Ecto neural progenitor cell (in vitro differentiated cells): ENCODE measurements at regions not wholly inside any gene's neighbourhood (a gene's known extent, or its start where the extent isn't known, plus 50 kb on each side); places are given as distances from the start of the nearest gene placed in this dataset.
"Not testable (repeated sequence)": the region's sequence is repeated elsewhere in the genome, so short reads cannot be mapped to it uniquely, and the experiment has no call there.

ENCODE experiments used
- DNase-seq: peaks from one replicate; pipeline ENCODE4 v3.0.0-alpha.2; 2018; ENCODE audit warnings: low spot score

DNA sequence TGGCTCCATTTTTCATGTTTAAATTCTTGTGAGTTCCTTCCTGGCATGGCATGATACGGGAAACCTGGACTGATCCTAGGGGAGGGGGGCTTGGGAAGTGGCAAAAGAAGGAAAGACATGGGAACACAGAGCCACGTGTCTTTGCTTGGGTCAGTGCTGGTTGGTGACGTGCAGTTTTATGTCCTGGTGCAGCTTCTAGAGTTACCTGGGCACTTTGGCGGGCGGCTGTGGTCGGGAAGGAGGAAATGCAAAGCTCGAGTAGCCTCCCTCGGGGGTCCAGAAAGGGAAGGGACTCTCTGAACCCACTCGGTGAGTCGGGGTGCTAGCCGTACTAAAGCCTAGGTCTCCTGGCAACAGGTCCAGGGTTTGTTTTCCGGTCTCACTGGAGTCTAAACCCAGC lies 94.6 kb downstream of the APOB start:
- no peak for DNase-seq

DNA sequence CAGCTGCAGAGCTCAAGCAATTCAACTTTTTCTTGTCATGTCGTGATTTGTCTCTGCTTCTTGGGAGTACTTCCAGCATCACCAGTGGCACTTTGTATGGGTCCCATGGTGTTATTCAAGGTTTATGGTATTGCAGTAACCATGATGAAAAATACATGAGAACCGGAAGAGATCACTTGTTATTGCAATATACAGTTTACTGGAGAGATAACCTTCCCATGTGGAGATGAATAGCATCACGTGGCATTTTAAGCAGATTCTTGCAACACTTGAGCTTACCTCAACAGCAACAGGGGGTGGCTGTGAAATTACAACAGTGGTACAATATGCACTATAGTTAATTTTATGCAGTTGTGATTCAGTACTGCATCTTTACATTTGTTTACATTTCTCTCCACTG lies 97.4 kb downstream of the APOB start:
- no peak for DNase-seq

DNA sequence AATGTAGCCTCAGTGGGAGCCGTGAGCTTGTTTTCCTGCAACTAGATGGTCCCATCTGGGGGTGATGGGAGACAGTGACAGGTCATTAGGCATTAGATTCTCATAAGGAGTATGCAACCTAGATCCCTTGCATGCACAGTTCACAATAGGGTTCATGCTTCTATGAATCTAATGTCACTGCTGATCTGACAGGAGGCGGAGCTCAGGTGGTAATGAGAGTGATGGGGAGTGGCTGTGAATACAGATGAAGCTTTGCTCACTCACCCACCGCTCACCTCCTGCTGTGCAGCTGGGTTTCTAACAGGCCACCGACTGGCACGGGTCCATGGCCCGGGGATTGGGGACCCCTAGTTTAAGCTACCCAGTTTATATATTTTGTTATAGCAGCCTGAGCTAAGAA lies 100.2 kb downstream of the APOB start:
- not testable (repeated sequence) for DNase-seq

- DNase-seq: no peak
These were observed 101.2 kb downstream of the APOB start for GRCh38 chr2:20942646-20943125.

DNA sequence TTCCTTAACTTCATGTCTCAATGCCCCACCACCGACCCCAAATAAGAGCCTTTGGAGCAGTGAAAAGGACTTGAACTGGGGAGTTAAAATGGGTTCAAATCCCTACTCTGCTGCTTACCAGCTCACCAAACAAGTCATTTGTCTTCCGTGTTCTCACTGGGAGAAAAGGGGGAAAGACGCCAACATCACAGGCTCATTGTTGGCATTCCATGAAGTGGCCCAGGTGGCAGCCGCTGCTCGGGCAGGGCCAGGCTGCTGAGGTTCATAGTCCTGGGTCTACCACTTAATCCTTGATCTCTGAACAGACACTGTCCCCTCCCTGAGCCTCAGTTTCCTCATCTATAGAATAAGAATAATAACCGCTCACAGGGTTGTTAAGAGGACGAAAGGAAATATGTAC lies 103.0 kb downstream of the APOB start:
- DNase-seq: no peak

DNA sequence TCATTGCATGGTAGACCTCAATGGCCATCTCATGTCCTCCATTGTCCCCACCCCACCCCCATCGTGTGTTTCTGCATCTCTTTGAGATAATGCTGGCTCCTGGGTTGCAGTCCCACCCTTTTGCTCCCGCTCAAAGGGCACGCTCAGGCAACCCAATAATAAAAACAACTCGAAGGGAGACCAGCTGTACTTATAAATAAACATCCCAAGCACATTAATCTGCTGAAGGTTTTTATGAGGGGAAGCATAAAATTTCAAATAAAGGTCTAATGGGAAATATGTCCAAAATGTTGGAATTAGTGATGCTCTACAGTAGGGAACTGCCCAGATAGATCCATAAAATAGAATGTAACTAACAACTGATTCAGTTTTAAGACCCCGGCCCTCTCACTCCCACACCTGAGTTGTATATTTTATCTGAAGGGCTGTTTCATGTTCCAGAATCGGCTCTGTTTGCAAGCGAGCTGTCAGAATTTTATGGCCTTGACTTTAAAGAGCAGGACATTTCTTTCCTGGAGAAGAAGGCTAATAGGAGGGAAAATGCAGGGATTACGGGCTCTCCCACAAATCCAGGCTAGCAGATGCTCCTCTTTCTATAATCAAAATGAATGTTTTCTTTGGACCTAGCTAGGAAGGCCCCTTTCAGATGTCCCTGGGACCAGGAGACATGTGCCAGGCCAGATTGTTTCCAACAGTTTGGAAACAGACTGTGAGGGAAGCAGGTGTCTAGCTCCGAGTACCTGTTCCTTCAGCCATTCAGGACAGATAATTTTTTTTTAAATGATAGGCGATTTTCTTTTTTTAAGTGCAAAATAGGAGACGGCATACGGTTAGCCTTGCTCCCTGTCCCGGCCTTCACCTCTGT lies 103.7 kb downstream of the APOB start:
- DNase-seq: no peak

- no peak for DNase-seq
These were observed 106.5 kb downstream of the APOB start for GRCh38 chr2:20937353-20937752.

GRCh38 chr2:20935168-20935775 lies 108.6 kb downstream of the APOB start:
- no peak for DNase-seq

DNA sequence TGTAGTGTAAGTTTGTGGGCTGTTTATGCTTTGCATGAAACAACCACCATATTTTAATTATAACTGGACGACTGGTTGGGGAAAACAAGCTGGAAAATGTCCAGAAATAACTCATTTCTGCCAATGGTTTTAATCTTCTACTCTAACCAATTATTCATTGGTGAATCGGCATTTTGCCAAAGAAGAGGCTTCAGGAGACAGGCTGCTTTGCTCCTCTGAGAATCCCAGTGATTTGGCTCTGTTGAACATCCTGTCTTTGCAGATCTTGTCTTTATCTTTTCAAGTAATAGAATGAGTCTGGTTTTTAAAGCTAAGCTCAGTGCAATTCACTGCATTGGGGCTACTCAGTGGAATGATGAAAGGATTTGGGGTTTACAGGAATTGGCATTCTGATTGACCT lies 109.6 kb downstream of the APOB start:
- no peak for DNase-seq

DNA sequence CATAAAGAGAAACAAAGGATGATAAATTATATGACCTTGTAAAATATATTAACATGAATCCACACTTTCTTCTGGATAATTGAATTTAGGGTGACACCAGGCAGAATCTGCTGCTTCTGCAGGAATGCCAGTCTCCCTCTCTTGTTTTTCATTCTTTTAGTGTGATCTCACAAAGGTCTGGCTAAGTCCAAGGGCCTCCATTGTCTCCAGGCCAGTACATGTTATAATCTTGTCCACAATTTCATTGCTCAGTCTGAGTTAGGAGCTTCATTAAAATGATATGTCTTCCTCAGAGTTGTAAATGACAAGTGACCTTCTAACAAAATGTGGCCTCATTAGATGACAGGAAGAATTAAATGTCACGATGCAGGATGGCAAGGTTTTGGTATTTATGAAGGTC lies 110.2 kb downstream of the APOB start:
- DNase-seq: no peak

GRCh38 chr2:20931346-20931745 lies 108.4 kb upstream of the LDAH start:
- DNase-seq: no peak

GRCh38 chr2:20930928-20931327 lies 108.0 kb upstream of the LDAH start:
- no peak for DNase-seq

DNA sequence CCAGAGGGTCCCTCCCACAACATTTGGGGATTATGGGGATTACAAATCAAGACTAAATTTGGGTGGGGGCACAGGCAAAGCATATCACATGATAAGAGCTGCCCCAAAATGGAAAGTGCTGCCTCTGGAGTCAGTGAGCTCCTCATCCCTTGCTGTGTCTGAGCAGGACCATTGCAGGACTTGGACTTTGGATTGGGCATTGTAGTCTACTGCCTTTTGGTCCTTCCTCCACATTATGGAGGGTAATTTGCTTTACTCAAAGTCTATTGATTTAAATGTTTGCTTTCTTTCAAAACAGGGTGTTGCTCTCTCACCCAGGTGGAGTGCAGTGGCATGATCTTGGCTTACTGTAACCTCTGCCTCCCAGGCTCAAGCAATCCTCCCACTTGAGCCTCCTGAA lies 106.8 kb upstream of the LDAH start:
- DNase-seq: no peak

DNA sequence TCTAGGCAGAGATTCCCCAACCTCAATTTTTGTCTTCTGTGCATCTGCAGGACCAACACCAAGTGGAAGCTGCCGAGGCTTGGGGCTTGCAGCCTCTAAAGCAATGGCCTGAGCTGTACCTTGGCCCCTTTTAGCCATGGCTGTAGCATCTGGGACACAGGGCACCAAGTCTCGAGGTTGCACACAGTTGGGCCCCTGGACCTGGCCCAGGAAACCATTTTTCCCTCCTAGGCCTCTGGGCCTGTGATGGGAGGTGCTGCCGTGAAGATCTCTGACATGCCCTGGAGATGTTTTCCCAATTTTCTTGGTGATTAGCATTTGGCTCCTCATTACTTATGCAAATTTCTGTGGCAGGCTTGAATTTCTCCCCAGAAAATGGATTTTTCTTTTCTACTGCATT lies 105.7 kb upstream of the LDAH start:
- DNase-seq: no peak

GRCh38 chr2:20925265-20925889 lies 102.5 kb upstream of the LDAH start:
- peak; percentile 72 for DNase-seq

- DNase-seq: no peak
These were observed 96.4 kb upstream of the LDAH start for GRCh38 chr2:20919297-20919800.

GRCh38 chr2:20917719-20918572 lies 95.0 kb upstream of the LDAH start:
- no peak for DNase-seq

GRCh38 chr2:20917287-20917660 lies 94.4 kb upstream of the LDAH start:
- DNase-seq: no peak

DNA sequence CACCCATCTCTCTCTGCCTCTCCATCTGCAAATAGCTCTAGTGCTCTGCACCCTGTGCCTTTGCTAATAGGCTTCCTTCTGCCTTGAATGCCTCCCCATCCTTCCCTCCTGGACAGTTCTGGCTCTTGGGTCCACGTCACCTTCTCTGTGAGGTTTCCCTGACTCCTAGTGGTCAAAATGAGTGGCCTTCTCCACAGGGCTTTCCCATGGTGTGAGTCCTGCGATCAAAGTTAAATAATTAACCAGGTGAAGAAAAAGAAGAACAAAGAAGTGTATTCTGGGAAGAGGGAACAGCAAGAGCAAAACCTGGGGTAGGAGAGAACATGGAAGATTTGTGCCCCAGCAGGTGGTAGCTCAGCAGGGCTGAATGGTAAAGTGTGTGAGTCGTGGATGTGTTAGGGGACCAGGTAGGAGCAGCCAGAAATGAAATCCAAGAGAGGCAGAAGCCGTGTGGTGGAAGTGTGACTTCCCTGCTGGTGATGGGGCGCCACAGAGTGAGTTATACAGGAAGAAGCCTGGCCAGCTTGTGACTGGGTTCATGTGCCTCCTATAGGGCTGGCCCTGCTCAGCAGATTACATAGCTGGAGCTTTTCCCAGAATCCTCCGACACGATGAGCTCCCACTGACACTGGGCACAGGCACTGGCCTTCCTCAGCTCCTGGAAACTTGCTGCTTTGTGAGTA lies 93.8 kb upstream of the LDAH start:
- DNase-seq: no peak

DNA sequence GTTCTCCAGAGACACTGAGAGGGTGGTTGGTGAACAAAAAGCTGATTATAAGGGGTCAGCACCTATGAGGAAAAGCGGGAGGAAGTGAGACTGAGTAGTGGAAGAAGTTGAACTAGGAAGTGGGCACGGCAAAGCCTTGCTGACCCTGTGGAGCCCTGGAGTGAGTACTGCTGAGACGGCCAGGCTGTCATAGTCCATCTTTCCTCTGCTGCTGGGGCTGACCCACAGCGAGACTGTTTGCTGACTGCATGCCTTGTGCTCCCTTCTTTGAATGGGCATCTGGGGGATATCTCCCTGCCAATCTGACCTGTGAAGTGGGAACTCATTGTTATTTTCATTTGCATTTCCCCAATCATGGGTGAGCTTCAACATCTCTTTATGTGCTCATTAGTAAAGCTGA lies 92.4 kb upstream of the LDAH start:
- no peak for DNase-seq

DNA sequence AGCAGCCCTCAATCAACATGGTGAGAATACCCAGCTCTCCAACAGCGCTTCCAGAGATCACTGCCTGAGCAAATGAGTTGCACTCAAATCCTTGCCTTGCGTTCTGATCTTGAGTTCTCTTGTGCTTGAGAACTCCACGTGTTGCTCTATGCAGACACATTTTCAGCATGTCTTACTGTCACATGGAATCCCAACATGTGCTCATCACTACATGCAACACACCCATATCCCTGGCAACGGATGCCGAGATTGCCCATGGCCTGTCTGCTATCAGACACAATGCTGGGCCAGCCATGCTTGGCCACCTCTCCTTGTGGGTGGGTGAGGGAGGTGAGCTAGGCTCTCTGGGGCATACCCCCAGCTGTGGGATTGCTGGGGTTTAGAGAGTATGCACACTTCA lies 91.9 kb upstream of the LDAH start:
- no peak for DNase-seq

GRCh38 chr2:20914087-20914486 lies 91.2 kb upstream of the LDAH start:
- DNase-seq: no peak
